CD8-positive, alpha-beta memory T cell (primary cell): ENCODE measurements at regions not wholly inside any gene's neighbourhood (a gene's known extent, or its start where the extent isn't known, plus 50 kb on each side); places are given as distances from the start of the nearest gene placed in this dataset.
"Not testable (repeated sequence)": the region's sequence is repeated elsewhere in the genome, so short reads cannot be mapped to it uniquely, and the experiment has no call there.

Experiments
- CTCF ChIA-PET: fragments of 350-600 bp; sonication (Branson Sonifier 250); formaldehyde crosslinking; loops from one replicate; lab custom pipeline; 2021; ENCODE audit warnings: antibody characterized with exemption; lab: Charles Lee
- POLR2A ChIA-PET: fragments of 350-600 bp; sonication (Branson Sonifier 250); formaldehyde crosslinking; loops from one replicate; lab custom pipeline; 2021; ENCODE audit warnings: antibody characterized with exemption; lab: Charles Lee
- DNase-seq, 5 donors: peaks; one replicate each; pipeline versions ENCODE4 v3.0.0 to v3.0.0-alpha.2; 2020 to 2022; ENCODE audit warnings: mixed read lengths in 1 of 5
- H3K27ac ChIP-seq: one replicate; pipeline ENCODE4 v1.7.0; 2013; ENCODE audit warnings: low read depth, mild to moderate bottlenecking, low read length, moderate library complexity
- H3K27me3 ChIP-seq: 2 replicates; pipeline ENCODE4 v1.7.0; 2013; ENCODE audit warnings: low read length, mild to moderate bottlenecking; ENCODE audit not compliant: insufficient read depth, poor library complexity, severe bottlenecking
- H3K36me3 ChIP-seq: 2 replicates; pipeline ENCODE4 v1.7.0; 2013; ENCODE audit warnings: mild to moderate bottlenecking, low read length, moderate library complexity; ENCODE audit not compliant: insufficient read depth
- H3K4me1 ChIP-seq: 2 replicates; pipeline ENCODE4 v1.7.0; 2013; ENCODE audit warnings: mild to moderate bottlenecking, low read length, moderate library complexity; ENCODE audit not compliant: insufficient read depth
- H3K4me3 ChIP-seq: 2 replicates; pipeline ENCODE4 v1.7.0; 2013; ENCODE audit warnings: mild to moderate bottlenecking, low read length
- H3K9me3 ChIP-seq: 2 replicates; pipeline ENCODE4 v1.7.0; 2013; ENCODE audit warnings: mild to moderate bottlenecking, low read length
- H3K27ac Mint-ChIP-seq, 8 donors: one replicate each; pipeline ENCODE4 v1.8.0; 2020 to 2021; ENCODE audit warnings: mixed read lengths in 8 of 8, mild to moderate bottlenecking in 6 of 8, inconsistent platforms in 3 of 8, moderate library complexity in 3 of 8
- H3K27me3 Mint-ChIP-seq, 2 donors: one replicate each; pipeline ENCODE4 v1.8.0; 2020 to 2021; ENCODE audit warnings: mixed read lengths in 2 of 2, mild to moderate bottlenecking in 1 of 2, moderate library complexity in 1 of 2
- H3K36me3 Mint-ChIP-seq, 3 donors: one replicate each; pipeline ENCODE4 v1.8.0; 2020 to 2021; ENCODE audit warnings: mixed read lengths in 3 of 3, inconsistent platforms in 1 of 3, mild to moderate bottlenecking in 1 of 3
- H3K4me1 Mint-ChIP-seq, 3 donors: one replicate each; pipeline ENCODE4 v1.8.0; 2020 to 2021; ENCODE audit warnings: mixed read lengths in 3 of 3, inconsistent platforms in 1 of 3, mild to moderate bottlenecking in 1 of 3
- H3K4me3 Mint-ChIP-seq, 7 donors: one replicate each; pipeline ENCODE4 v1.8.0; 2020 to 2021; ENCODE audit warnings: mixed read lengths in 7 of 7, mild to moderate bottlenecking in 6 of 7, moderate library complexity in 4 of 7, inconsistent platforms in 2 of 7
- H3K9me3 Mint-ChIP-seq, 5 donors: one replicate each; pipeline ENCODE4 v1.8.0; 2020 to 2022; ENCODE audit warnings: mixed read lengths in 5 of 5, mild to moderate bottlenecking in 3 of 5, moderate library complexity in 2 of 5, inconsistent platforms in 1 of 5

GRCh38 chr1:230567221-230567575, 75.1 kb upstream of the COG2 start:
- H3K27ac ChIP-seq, result no peak overlapping the region
- no peaks in the 10 kb centered on the region for H3K36me3 ChIP-seq
- POLR2A ChIA-PET, result no interaction called here
- Mint-ChIP-seq H3K27ac (no peak overlapping the region), H3K4me3 (no peak overlapping the region), H3K9me3 (no peaks in the 10 kb centered on the region), H3K36me3 (no peaks in the 10 kb centered on the region), H3K4me1 (no peaks in the 10 kb centered on the region), H3K27me3 (peaks cover 10 to 46% of the 10 kb centered on the region in 2 donors)
- H3K9me3 ChIP-seq, result no peaks in the 10 kb centered on the region
- peaks cover 3% of the 10 kb centered on the region for H3K27me3 ChIP-seq
- no peaks in the 10 kb centered on the region for H3K4me1 ChIP-seq
- no peak overlapping the region for H3K4me3 ChIP-seq
- CTCF ChIA-PET, result no interaction called here
- no peak for DNase-seq

GRCh38 chr1:230566532-230567220, 75.6 kb upstream of the COG2 start:
- CTCF ChIA-PET, result not testable (repeated sequence)

GRCh38 chr1:230565141-230565540, 77.1 kb upstream of the COG2 start:
- Mint-ChIP-seq H3K4me1 (no peaks in the 10 kb centered on the region), H3K9me3 (no peaks in the 10 kb centered on the region), H3K27me3 (peaks cover 9 to 39% of the 10 kb centered on the region in 2 donors), H3K36me3 (no peaks in the 10 kb centered on the region), H3K27ac (no peak overlapping the region), H3K4me3 (no peak overlapping the region)
- no peak overlapping the region for H3K27ac ChIP-seq
- POLR2A ChIA-PET, result no interaction called here
- H3K27me3 ChIP-seq, result no peaks in the 10 kb centered on the region
- H3K4me3 ChIP-seq, result no peak overlapping the region
- CTCF ChIA-PET, result no interaction called here
- H3K9me3 ChIP-seq, result no peaks in the 10 kb centered on the region
- H3K36me3 ChIP-seq, result no peaks in the 10 kb centered on the region
- no peak for DNase-seq
- no peaks in the 10 kb centered on the region for H3K4me1 ChIP-seq

More at GRCh38 chr1:230566532-230567220, 75.6 kb upstream of the COG2 start:
- POLR2A ChIA-PET, DNase-seq, H3K9me3 ChIP-seq, H3K36me3 ChIP-seq, H3K4me1 ChIP-seq, H3K27ac ChIP-seq, H3K9me3 Mint-ChIP-seq, H3K4me1 Mint-ChIP-seq, H3K27ac Mint-ChIP-seq, H3K4me3 ChIP-seq, H3K4me3 Mint-ChIP-seq, H3K36me3 Mint-ChIP-seq, H3K27me3 ChIP-seq: not testable (repeated sequence)
- H3K27me3 Mint-ChIP-seq, result peaks cover 9 to 46% of the 10 kb centered on the region in 2 donors

GRCh38 chr1:230563591-230563990, 78.7 kb upstream of the COG2 start:
- no peaks in the 10 kb centered on the region for H3K9me3 Mint-ChIP-seq
- Histone ChIP-seq H3K4me3 (no peak overlapping the region), H3K9me3 (no peaks in the 10 kb centered on the region), H3K27me3 (no peaks in the 10 kb centered on the region), H3K36me3 (no peaks in the 10 kb centered on the region), H3K27ac (no peak overlapping the region), H3K4me1 (no peaks in the 10 kb centered on the region)
- H3K27ac Mint-ChIP-seq, result no peak overlapping the region
- no peaks in the 10 kb centered on the region for H3K36me3 Mint-ChIP-seq
- ChIA-PET CTCF (no interaction called here), POLR2A (no interaction called here)
- H3K4me3 Mint-ChIP-seq, result no peak overlapping the region
- no peaks in the 10 kb centered on the region for H3K4me1 Mint-ChIP-seq
- no peak for DNase-seq
- peaks cover 10 to 30% of the 10 kb centered on the region in 2 donors for H3K27me3 Mint-ChIP-seq

- Mint-ChIP-seq H3K4me3 (no peak overlapping the region), H3K27me3 (peaks cover 13 to 41% of the 10 kb centered on the region in 2 donors), H3K4me1 (no peaks in the 10 kb centered on the region), H3K9me3 (no peaks in the 10 kb centered on the region), H3K27ac (no peak overlapping the region), H3K36me3 (no peaks in the 10 kb centered on the region)
- no peaks in the 10 kb centered on the region for H3K27me3 ChIP-seq
- POLR2A ChIA-PET, result no interaction called here
- no peaks in the 10 kb centered on the region for H3K36me3 ChIP-seq
- H3K4me1 ChIP-seq, result no peaks in the 10 kb centered on the region
- CTCF ChIA-PET, result no interaction called here
- no peaks in the 10 kb centered on the region for H3K9me3 ChIP-seq
- no peak overlapping the region for H3K27ac ChIP-seq
- no peak overlapping the region for H3K4me3 ChIP-seq
- DNase-seq, result no peak
Measured at GRCh38 chr1:230561570-230561969, 80.7 kb upstream of the COG2 start.

- H3K27me3 ChIP-seq, result no peaks in the 10 kb centered on the region
- Mint-ChIP-seq H3K27me3 (peaks cover 6 to 35% of the 10 kb centered on the region in 2 donors), H3K4me1 (no peaks in the 10 kb centered on the region), H3K4me3 (no peak overlapping the region), H3K27ac (no peak overlapping the region), H3K9me3 (no peaks in the 10 kb centered on the region), H3K36me3 (no peaks in the 10 kb centered on the region)
- H3K27ac ChIP-seq, result no peak overlapping the region
- no peak overlapping the region for H3K4me3 ChIP-seq
- CTCF ChIA-PET, result no interaction called here
- POLR2A ChIA-PET, result no interaction called here
- no peaks in the 10 kb centered on the region for H3K36me3 ChIP-seq
- no peaks in the 10 kb centered on the region for H3K9me3 ChIP-seq
- H3K4me1 ChIP-seq, result no peaks in the 10 kb centered on the region
- no peak for DNase-seq
Measured at GRCh38 chr1:230558324-230558723, 84.0 kb upstream of the COG2 start.

GRCh38 chr1:230556453-230556852, 85.8 kb upstream of the COG2 start:
- Mint-ChIP-seq H3K4me1 (no peaks in the 10 kb centered on the region), H3K4me3 (no peak overlapping the region), H3K36me3 (no peaks in the 10 kb centered on the region), H3K9me3 (no peaks in the 10 kb centered on the region), H3K27me3 (peaks cover 6 to 41% of the 10 kb centered on the region in 2 donors), H3K27ac (no peak overlapping the region)
- H3K27ac ChIP-seq, result no peak overlapping the region
- no peak overlapping the region for H3K4me3 ChIP-seq
- CTCF ChIA-PET, result no interaction called here
- no peaks in the 10 kb centered on the region for H3K27me3 ChIP-seq
- H3K4me1 ChIP-seq, result no peaks in the 10 kb centered on the region
- DNase-seq, result no peak
- POLR2A ChIA-PET, result no interaction called here
- H3K9me3 ChIP-seq, result no peaks in the 10 kb centered on the region
- no peaks in the 10 kb centered on the region for H3K36me3 ChIP-seq

- no peak overlapping the region for H3K4me3 Mint-ChIP-seq
- H3K27ac Mint-ChIP-seq, result no peak overlapping the region
- no peaks in the 10 kb centered on the region for H3K9me3 Mint-ChIP-seq
Measured at GRCh38 chr1:230555814-230556213, 86.5 kb upstream of the COG2 start.

More at GRCh38 chr1:230555814-230556213, 86.5 kb upstream of the COG2 start:
- DNase-seq, result no peak
- no peak overlapping the region for H3K27ac ChIP-seq
- no peak overlapping the region for H3K4me3 ChIP-seq
- no peaks in the 10 kb centered on the region for H3K9me3 ChIP-seq
- H3K36me3 Mint-ChIP-seq, result no peaks in the 10 kb centered on the region
- POLR2A ChIA-PET, result no interaction called here
- H3K36me3 ChIP-seq, result no peaks in the 10 kb centered on the region
- no peaks in the 10 kb centered on the region for H3K4me1 Mint-ChIP-seq
- CTCF ChIA-PET, result no interaction called here
- H3K27me3 ChIP-seq, result no peaks in the 10 kb centered on the region
- peaks cover 6 to 41% of the 10 kb centered on the region in 2 donors for H3K27me3 Mint-ChIP-seq
- no peaks in the 10 kb centered on the region for H3K4me1 ChIP-seq
